ENCODE measurements at regions not wholly inside any gene's neighbourhood (a gene's known extent, or its start where the extent isn't known, plus 50 kb on each side); places are given as distances from the start of the nearest gene placed in this dataset.

DNA sequence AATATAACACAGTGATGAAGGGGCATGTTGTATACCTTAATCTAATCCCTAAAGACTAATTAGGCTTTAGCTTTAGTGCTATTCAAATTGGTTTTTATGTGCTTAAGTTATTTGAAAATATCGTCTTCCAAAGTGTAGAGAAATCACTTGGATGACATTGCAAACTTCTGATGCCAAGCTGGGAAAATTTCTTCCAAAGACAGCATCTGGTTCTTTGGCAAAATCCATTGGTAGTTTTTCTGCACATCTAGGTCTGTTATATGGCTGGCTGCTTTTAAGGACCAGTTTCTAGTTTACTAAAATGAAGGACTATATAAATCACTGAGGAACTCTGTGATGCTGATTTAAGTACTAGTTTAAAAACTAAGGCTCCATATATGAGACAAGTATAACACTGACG lies 2362.3 kb downstream of the PCDH9 start:
- no peak for TF ChIP-seq CTCF (IDR thresholded peaks at IDR 0.05)
- no peak for TF ChIP-seq POLR2A (IDR thresholded peaks at IDR 0.05)
